ENCODE measurements at regions not wholly inside any gene's neighbourhood (a gene's known extent, or its start where the extent isn't known, plus 50 kb on each side); places are given as distances from the start of the nearest gene placed in this dataset.
"Not testable (repeated sequence)": the region's sequence is repeated elsewhere in the genome, so short reads cannot be mapped to it uniquely, and the experiment has no call there.

- not testable (repeated sequence) for DNase-seq (ENCODE audit: low read depth)
Observed at GRCh38 chr1:166695834-166696233, 143.4 kb upstream of the POGK start.

GRCh38 chr1:166698771-166699170, 140.5 kb upstream of the POGK start:
- DNase-seq (ENCODE audit: low read depth) = no peak

GRCh38 chr1:166699613-166700012, 139.7 kb upstream of the POGK start:
- no peak for DNase-seq (ENCODE audit: low read depth)

GRCh38 chr1:166700696-166701095, 138.6 kb upstream of the POGK start:
- no peak for DNase-seq (ENCODE audit: low read depth)

GRCh38 chr1:166701603-166702100, 137.6 kb upstream of the POGK start:
- DNase-seq (ENCODE audit: low read depth) = no peak

- DNase-seq (ENCODE audit: low read depth) = no peak
Observed at GRCh38 chr1:166703141-166703540, 136.1 kb upstream of the POGK start.

- no peak for DNase-seq (ENCODE audit: low read depth)
Observed at GRCh38 chr1:166703726-166704462, 135.4 kb upstream of the POGK start.

- no peak for DNase-seq (ENCODE audit: low read depth)
Observed at GRCh38 chr1:166705376-166706289, 133.6 kb upstream of the POGK start.

GRCh38 chr1:166716620-166717019, 122.7 kb upstream of the POGK start:
- no peak for DNase-seq (ENCODE audit: low read depth)

- no peak for DNase-seq (ENCODE audit: low read depth)
Observed at GRCh38 chr1:166721145-166721544, 118.1 kb upstream of the POGK start.

- DNase-seq (ENCODE audit: low read depth) = no peak
Observed at GRCh38 chr1:166730299-166730888, 108.9 kb upstream of the POGK start.

- no peak for DNase-seq (ENCODE audit: low read depth)
Observed at GRCh38 chr1:166738140-166738539, 101.1 kb upstream of the POGK start.

- no peak for DNase-seq (ENCODE audit: low read depth)
Observed at GRCh38 chr1:166738873-166739272, 100.4 kb upstream of the POGK start.

GRCh38 chr1:166740668-166741276, 98.5 kb upstream of the POGK start:
- DNase-seq (ENCODE audit: low read depth) = no peak

GRCh38 chr1:166763318-166763717, 76.0 kb upstream of the POGK start:
- DNase-seq (ENCODE audit: low read depth) = no peak

GRCh38 chr1:166766942-166767341, 72.3 kb upstream of the POGK start:
- DNase-seq (ENCODE audit: low read depth) = no peak

GRCh38 chr1:166784646-166785045, 54.6 kb upstream of the POGK start:
- DNase-seq (ENCODE audit: low read depth) = not testable (repeated sequence)

GRCh38 chr1:166785987-166786386, 53.3 kb upstream of the POGK start:
- DNase-seq (ENCODE audit: low read depth) = no peak

- DNase-seq (ENCODE audit: low read depth) = no peak
Observed at GRCh38 chr1:166789286-166789685, 50.0 kb upstream of the POGK start.

Data from activated T-cell treated with anti-CD3 and anti-CD28 coated beads for 48 hours (primary cell).